Type B pancreatic cell (in vitro differentiated cells): ENCODE measurements at regions not wholly inside any gene's neighbourhood (a gene's known extent, or its start where the extent isn't known, plus 50 kb on each side); places are given as distances from the start of the nearest gene placed in this dataset.
A peak's percentile ranks its signal among the peaks of the same experiment; 100 is the strongest.

Experiments used
- DNase-seq: peaks from one replicate; pipeline ENCODE4 v3.0.0; 2021; ENCODE audit warnings: mixed read lengths; ENCODE audit not compliant: unreplicated experiment; ENCODE audit errors: extremely low spot score
- H3K27ac Mint-ChIP-seq: 2 replicates; pipeline ENCODE4 v1.8.0; 2021; ENCODE audit warnings: mild to moderate bottlenecking, mixed read lengths
- H3K27me3 Mint-ChIP-seq: 2 replicates; pipeline ENCODE4 v1.8.0; 2021; ENCODE audit warnings: mixed read lengths
- H3K36me3 Mint-ChIP-seq: 2 replicates; pipeline ENCODE4 v1.8.0; 2021; ENCODE audit warnings: mixed read lengths
- H3K4me1 Mint-ChIP-seq: one replicate; pipeline ENCODE4 v1.8.0; 2021; ENCODE audit warnings: mixed read lengths; ENCODE audit not compliant: unreplicated experiment
- H3K4me3 Mint-ChIP-seq: 2 replicates; pipeline ENCODE4 v1.8.0; 2021; ENCODE audit warnings: mild to moderate bottlenecking, mixed read lengths
- H3K9me3 Mint-ChIP-seq: 2 replicates; pipeline ENCODE4 v1.8.0; 2021; ENCODE audit warnings: mixed read lengths
- CTCF ChIP-seq: fragments of 200-600 bp; sonication (generic); conservative IDR thresholded peaks from 2 replicates; pipeline ENCODE4 v1.5.0; 2021; ENCODE audit warnings: antibody characterized with exemption, mild to moderate bottlenecking

GRCh38 chr13:103142151-103142550 is 75.9 kb upstream of the SLC10A2 start:
- Mint-ChIP-seq H3K27ac (peak overlapping the region; percentile 21), H3K9me3 (peaks cover 11% of the 10 kb centered on the region), H3K4me3 (no peak overlapping the region), H3K27me3 (no peaks in the 10 kb centered on the region), H3K36me3 (no peaks in the 10 kb centered on the region), H3K4me1 (peaks cover 6% of the 10 kb centered on the region)
- TF ChIP-seq CTCF = no peak
- DNase-seq = no peak

- Mint-ChIP-seq H3K4me1 (peaks cover 5% of the 10 kb centered on the region), H3K9me3 (peaks cover 11% of the 10 kb centered on the region), H3K27ac (no peak overlapping the region), H3K4me3 (no peak overlapping the region), H3K36me3 (no peaks in the 10 kb centered on the region), H3K27me3 (no peaks in the 10 kb centered on the region)
- DNase-seq = no peak
- TF ChIP-seq CTCF = peak; percentile 63
These were observed 73.9 kb upstream of the SLC10A2 start for GRCh38 chr13:103140001-103140671.

- Mint-ChIP-seq H3K9me3 (peaks cover 11% of the 10 kb centered on the region), H3K27ac (no peak overlapping the region), H3K4me1 (peaks cover 10% of the 10 kb centered on the region), H3K4me3 (no peak overlapping the region), H3K27me3 (no peaks in the 10 kb centered on the region), H3K36me3 (no peaks in the 10 kb centered on the region)
- DNase-seq = no peak
- TF ChIP-seq CTCF = no peak
These were observed 68.1 kb upstream of the SLC10A2 start for GRCh38 chr13:103134271-103134670.

- Mint-ChIP-seq H3K27ac (no peak overlapping the region), H3K4me3 (no peak overlapping the region), H3K36me3 (no peaks in the 10 kb centered on the region)
These were observed 67.3 kb upstream of the SLC10A2 start for GRCh38 chr13:103133556-103133955.

GRCh38 chr13:103130681-103131210 is 64.5 kb upstream of the SLC10A2 start:
- H3K27ac Mint-ChIP-seq = no peak overlapping the region
- H3K4me3 Mint-ChIP-seq = no peak overlapping the region
- peaks cover 7% of the 10 kb centered on the region for H3K4me1 Mint-ChIP-seq
- H3K27me3 Mint-ChIP-seq = peaks cover 1% of the 10 kb centered on the region
- no peaks in the 10 kb centered on the region for H3K36me3 Mint-ChIP-seq
- no peaks in the 10 kb centered on the region for H3K9me3 Mint-ChIP-seq
- DNase-seq = no peak
- TF ChIP-seq CTCF = no peak

More at GRCh38 chr13:103133556-103133955, 67.3 kb upstream of the SLC10A2 start:
- TF ChIP-seq CTCF = no peak
- peaks cover 10% of the 10 kb centered on the region for H3K4me1 Mint-ChIP-seq
- peaks cover 6% of the 10 kb centered on the region for H3K9me3 Mint-ChIP-seq
- no peaks in the 10 kb centered on the region for H3K27me3 Mint-ChIP-seq
- DNase-seq = no peak
